ENCODE measurements at regions not wholly inside any gene's neighbourhood (a gene's known extent, or its start where the extent isn't known, plus 50 kb on each side); places are given as distances from the start of the nearest gene placed in this dataset.

DNA sequence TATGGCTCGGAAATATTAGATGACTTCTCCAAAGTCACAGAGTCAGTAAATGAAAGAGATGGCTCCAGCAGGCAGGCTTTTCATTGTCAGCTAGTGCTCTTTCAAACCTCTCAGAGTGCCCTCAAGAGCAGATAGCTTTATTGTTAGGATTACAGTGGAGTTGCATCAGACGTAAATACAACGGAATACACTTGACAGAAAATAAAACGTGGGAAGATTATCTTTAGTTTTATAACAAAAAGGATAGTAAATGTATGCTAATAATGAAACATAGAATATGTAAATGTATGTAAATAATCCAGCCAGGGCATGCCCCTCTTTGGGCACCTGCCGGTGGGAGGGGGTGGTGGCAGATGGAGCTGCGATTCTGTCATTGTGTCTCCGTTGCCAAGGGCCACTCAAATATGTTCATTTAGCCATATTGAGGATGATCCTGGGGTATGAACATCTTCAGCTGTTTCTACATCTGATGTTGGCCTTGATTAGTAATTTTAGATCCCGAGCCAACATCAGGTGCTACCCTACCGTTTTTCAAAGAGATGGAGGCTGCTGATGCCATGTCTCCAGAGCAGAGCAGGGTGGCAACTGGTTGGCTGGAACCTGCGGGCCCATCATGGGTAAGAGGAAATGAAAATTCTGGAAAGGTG is 358.3 kb upstream of the SULF2 start:
- Histone ChIP-seq H3K27me3 (ENCODE audit: control insufficient read depth, insufficient read depth, low read length) (no peaks in the 10 kb centered on the region; the same call in 1 of the 2 replicates), H3K4me3 (ENCODE audit: low read depth, low read length) (no peak overlapping the region), H3K36me3 (ENCODE audit: control insufficient read depth, insufficient read depth, low read length) (no peaks in the 10 kb centered on the region)
- POLR2A ChIA-PET: no interaction called here
- DNase-seq (ENCODE audit: low read depth): no peak
- TF ChIP-seq, protein P1, sequence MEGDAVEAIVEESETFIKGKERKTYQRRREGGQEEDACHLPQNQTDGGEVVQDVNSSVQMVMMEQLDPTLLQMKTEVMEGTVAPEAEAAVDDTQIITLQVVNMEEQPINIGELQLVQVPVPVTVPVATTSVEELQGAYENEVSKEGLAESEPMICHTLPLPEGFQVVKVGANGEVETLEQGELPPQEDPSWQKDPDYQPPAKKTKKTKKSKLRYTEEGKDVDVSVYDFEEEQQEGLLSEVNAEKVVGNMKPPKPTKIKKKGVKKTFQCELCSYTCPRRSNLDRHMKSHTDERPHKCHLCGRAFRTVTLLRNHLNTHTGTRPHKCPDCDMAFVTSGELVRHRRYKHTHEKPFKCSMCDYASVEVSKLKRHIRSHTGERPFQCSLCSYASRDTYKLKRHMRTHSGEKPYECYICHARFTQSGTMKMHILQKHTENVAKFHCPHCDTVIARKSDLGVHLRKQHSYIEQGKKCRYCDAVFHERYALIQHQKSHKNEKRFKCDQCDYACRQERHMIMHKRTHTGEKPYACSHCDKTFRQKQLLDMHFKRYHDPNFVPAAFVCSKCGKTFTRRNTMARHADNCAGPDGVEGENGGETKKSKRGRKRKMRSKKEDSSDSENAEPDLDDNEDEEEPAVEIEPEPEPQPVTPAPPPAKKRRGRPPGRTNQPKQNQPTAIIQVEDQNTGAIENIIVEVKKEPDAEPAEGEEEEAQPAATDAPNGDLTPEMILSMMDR (IDR thresholded peaks at IDR 0.05; ENCODE audit: insufficient read depth, low read depth, low read length): no peak
- CTCF ChIA-PET: no interaction called here

DNA sequence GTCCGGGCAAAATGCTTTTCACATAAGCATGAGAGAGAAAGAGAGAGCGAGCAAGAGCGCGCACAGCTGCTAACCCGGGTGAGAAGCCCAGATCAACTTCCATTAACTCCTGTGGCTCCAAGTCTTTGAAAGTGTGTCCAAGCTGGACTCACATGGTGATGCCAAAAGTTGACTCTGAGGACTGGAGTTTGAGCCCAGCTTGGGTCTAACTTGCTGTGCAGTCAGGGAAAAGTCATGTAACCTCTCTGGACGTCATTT is 357.2 kb upstream of the SULF2 start:
- Histone ChIP-seq H3K27me3 (ENCODE audit: control insufficient read depth, insufficient read depth, low read length) (no peaks in the 10 kb centered on the region), H3K4me3 (ENCODE audit: low read depth, low read length) (no peak overlapping the region), H3K36me3 (ENCODE audit: control insufficient read depth, insufficient read depth, low read length) (no peaks in the 10 kb centered on the region)
- CTCF ChIA-PET: interaction anchor here (0.7 to 1.2 kb wide), 2 partner anchors 30 to 42 kb away, joined by 3 read pairs; no protein-coding TSS in a partner anchor
- TF ChIP-seq, protein P1 (IDR thresholded peaks at IDR 0.05; ENCODE audit: insufficient read depth, low read depth, low read length): no peak
- POLR2A ChIA-PET: no interaction called here
- DNase-seq (ENCODE audit: low read depth): no peak

DNA sequence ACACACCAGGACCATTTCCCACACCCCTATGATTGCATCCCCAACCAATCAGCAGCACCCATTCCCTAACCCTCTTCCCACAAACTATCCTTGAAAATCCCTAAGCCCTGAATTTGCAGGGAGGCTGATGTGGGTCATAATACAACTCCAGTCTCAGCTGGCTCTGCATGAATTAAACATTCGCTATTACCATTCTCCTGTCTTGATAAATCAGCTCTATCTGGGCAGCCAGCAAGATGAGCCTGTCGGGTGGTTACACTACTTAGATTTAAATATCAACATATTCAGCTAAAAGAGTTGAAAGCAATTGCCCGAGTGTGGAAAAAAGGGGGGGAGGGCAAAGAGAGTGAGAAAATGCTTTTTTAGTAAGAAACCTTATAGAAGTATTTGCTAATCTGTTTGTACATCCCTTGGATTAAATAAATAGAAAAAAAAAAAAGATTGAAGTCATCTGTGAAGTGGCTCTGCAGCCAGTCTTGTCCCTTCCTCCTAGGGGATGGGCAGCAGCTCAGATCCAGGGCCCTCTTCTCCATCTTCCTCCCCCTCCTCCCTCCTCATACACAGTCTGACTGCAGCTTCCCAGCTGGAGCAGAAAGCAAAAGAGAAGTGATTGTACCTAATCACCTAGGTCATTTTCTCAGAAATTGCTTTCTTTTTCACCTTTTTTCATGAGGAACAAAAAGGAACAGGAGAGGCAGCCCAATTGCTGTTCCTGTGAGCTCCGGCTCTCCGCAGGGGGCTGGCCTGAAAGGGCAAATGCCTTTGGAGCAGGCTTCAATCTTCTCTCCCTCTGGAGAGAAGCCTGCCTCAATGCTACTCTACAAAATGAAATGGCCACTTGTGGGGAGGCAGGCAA is 356.6 kb upstream of the SULF2 start:
- ChIA-PET CTCF (interaction anchor here (0.7 to 1.2 kb wide), 2 partner anchors 31 to 43 kb away, joined by 3 read pairs; no protein-coding TSS in a partner anchor), POLR2A (no interaction called here)
- Histone ChIP-seq H3K27me3 (ENCODE audit: control insufficient read depth, insufficient read depth, low read length) (no peaks in the 10 kb centered on the region), H3K4me3 (ENCODE audit: low read depth, low read length) (no peak overlapping the region), H3K36me3 (ENCODE audit: control insufficient read depth, insufficient read depth, low read length) (no peaks in the 10 kb centered on the region)
- no peak for DNase-seq (ENCODE audit: low read depth)
- TF ChIP-seq, protein P1 (IDR thresholded peaks at IDR 0.05; ENCODE audit: insufficient read depth, low read depth, low read length): no peak

DNA sequence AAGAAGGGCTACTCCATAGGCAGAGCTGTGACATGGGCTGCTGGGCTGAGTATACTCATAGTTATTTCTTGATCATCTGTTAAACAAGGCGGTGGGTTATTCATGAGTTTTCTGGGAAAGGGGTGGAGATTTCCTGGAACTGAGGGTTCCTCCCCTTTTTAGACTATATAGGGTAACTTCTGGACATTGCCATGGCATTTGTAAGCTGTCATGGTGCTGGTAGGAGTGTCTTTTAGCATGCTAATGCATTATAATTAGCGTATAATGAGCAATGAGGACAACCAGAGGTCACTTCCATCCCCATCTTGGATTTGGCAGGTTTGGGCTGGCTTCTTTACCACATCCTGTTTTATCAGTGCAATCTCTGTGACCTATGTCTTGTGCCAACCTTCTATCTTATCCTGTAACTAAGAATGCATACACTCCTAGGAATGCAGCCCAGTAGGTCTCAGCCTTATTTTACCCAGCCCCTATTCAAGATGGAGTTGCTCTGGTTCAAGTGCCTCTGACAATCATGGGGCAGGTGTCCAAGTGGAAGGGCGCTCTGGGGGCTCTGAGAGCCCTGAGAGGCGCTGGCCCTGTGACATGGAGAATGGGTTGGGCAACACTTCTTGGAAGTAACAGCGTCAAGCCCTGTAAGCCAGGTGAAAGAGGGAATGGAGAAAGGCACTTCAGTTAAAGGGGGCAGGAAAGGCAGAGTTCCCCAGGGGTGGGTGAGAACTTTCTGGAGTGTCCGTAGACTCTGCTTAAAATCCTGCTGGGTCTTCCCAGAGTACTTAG is 354.2 kb upstream of the SULF2 start:
- CTCF ChIA-PET: interaction anchor here (0.6 kb wide), 1 partner anchor 448 kb away, joined by 4 read pairs; no protein-coding TSS in a partner anchor
- Histone ChIP-seq H3K27me3 (ENCODE audit: control insufficient read depth, insufficient read depth, low read length) (no peaks in the 10 kb centered on the region), H3K36me3 (ENCODE audit: control insufficient read depth, insufficient read depth, low read length) (no peaks in the 10 kb centered on the region), H3K4me3 (ENCODE audit: low read depth, low read length) (no peak overlapping the region)
- no peak for DNase-seq (ENCODE audit: low read depth)
- POLR2A ChIA-PET: interaction anchor here (0.6 kb wide), 1 partner anchor 9 kb away, joined by 4 read pairs; no protein-coding TSS in a partner anchor
- TF ChIP-seq, protein P1 (IDR thresholded peaks at IDR 0.05; ENCODE audit: insufficient read depth, low read depth, low read length): no peak

DNA sequence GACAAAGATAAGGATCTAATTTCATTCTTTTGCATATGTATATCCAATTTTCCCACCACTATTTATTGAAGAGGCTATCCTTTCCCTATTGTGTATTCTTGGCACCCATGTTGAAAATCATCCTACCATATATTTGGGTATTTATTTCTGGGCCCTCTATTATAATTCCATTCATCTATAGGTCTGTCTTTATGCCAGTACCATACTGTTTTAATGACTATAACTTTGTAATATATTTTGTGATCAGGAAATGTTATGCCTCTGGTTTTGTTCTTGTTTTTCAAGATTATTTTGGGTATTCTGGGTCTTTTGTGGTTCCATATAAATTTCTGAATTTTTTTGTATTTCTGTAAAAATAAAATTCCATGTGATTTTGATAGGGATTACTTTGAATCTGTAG is 347.6 kb upstream of the SULF2 start:
- H3K4me3 ChIP-seq (ENCODE audit: low read depth, low read length): no peak overlapping the region
- POLR2A ChIA-PET: no interaction called here
- peaks cover 2% of the 10 kb centered on the region; the same call in 1 of the 2 replicates for H3K27me3 ChIP-seq (ENCODE audit: control insufficient read depth, insufficient read depth, low read length)
- TF ChIP-seq, protein P1 (IDR thresholded peaks at IDR 0.05; ENCODE audit: insufficient read depth, low read depth, low read length): no peak
- H3K36me3 ChIP-seq (ENCODE audit: control insufficient read depth, insufficient read depth, low read length): no peaks in the 10 kb centered on the region
- DNase-seq (ENCODE audit: low read depth): no peak
- CTCF ChIA-PET: no interaction called here
